PC-3 (cell line): ENCODE measurements at regions not wholly inside any gene's neighbourhood (a gene's known extent, or its start where the extent isn't known, plus 50 kb on each side); places are given as distances from the start of the nearest gene placed in this dataset.

ENCODE experiments used
- ATAC-seq: fragments of 200-7000 bp; cut with Tn5 transposase; 2 replicates; pipeline ENCODE4 v1.9.1; 2020; ENCODE audit warnings: mild to moderate bottlenecking, moderate library complexity
- BruUV-seq: library from RNA; stranded (reverse); fragments of 400-500 nt; replicated peaks from 2 replicates; lab custom pipeline; 2021; lab: Mats Ljungman, UMichigan
- CTCF ChIA-PET: fragments of 300-600 bp; sonication (Branson Sonifier 250); formaldehyde crosslinking; loops from one replicate; lab custom pipeline; 2022; ENCODE audit warnings: antibody characterized with exemption; lab: Charles Lee
- POLR2A ChIA-PET: fragments of 300-600 bp; sonication (Branson Sonifier 250); formaldehyde crosslinking; loops from one replicate; lab custom pipeline; 2022; ENCODE audit warnings: antibody characterized with exemption; ENCODE audit not compliant: unreplicated experiment; lab: Charles Lee
- DNase-seq: peaks from one replicate; pipeline ENCODE4 v3.0.0-alpha.2; 2015
- H2AFZ ChIP-seq: fragments of 300-600 bp; sonication (generic); 2 replicates; pipeline ENCODE4 v1.6.0; 2016; ENCODE audit warnings: antibody characterized with exemption, low read length
- H3F3A ChIP-seq: fragments of 300-600 bp; sonication (generic); one replicate; pipeline ENCODE4 v1.6.0; 2017; ENCODE audit warnings: antibody characterized with exemption, low read length, control low read depth, mild to moderate bottlenecking; ENCODE audit not compliant: unreplicated experiment
- H3K27ac ChIP-seq: fragments of 300-600 bp; sonication (generic); 2 replicates; pipeline ENCODE4 v1.5.1; 2016; ENCODE audit warnings: mild to moderate bottlenecking, low read length
- H3K27me3 ChIP-seq: fragments of 300-600 bp; sonication (generic); 2 replicates; pipeline ENCODE4 v1.6.1; 2016; ENCODE audit warnings: low read length, mixed read lengths
- H3K36me3 ChIP-seq: fragments of 300-600 bp; sonication (generic); 2 replicates; pipeline ENCODE4 v1.6.1; 2016; ENCODE audit warnings: low read depth, mixed run types, low read length, mixed read lengths
- H3K4me1 ChIP-seq: fragments of 300-600 bp; sonication (generic); 2 replicates; pipeline ENCODE4 v1.5.1; 2016; ENCODE audit warnings: low read length; ENCODE audit not compliant: insufficient read depth
- H3K4me2 ChIP-seq: fragments of 300-600 bp; sonication (generic); 2 replicates; pipeline ENCODE4 v1.6.0; 2016; ENCODE audit warnings: low read length
- H3K4me3 ChIP-seq: fragments of 300-600 bp; sonication (generic); 2 replicates; pipeline ENCODE4 v1.5.1; 2016; ENCODE audit warnings: mild to moderate bottlenecking, low read length, mixed read lengths
- H3K79me2 ChIP-seq: fragments of 300-600 bp; sonication (generic); 2 replicates; pipeline ENCODE4 v1.6.1; 2017; ENCODE audit warnings: low read length, mixed read lengths
- H3K9ac ChIP-seq: fragments of 300-600 bp; sonication (generic); 2 replicates; pipeline ENCODE4 v1.6.0; 2016; ENCODE audit warnings: mild to moderate bottlenecking, low read length
- H3K9me2 ChIP-seq: fragments of 300-600 bp; sonication (generic); replicated peaks from 2 replicates; pipeline ENCODE4 v1.6.1; 2016; ENCODE audit warnings: mixed run types, low read length, mixed read lengths
- H3K9me3 ChIP-seq: fragments of 300-600 bp; sonication (generic); 2 replicates; pipeline ENCODE4 v1.6.1; 2016; ENCODE audit warnings: low read length, mixed read lengths
- H4K20me1 ChIP-seq: fragments of 300-600 bp; sonication (generic); 2 replicates; pipeline ENCODE4 v1.6.1; 2016; ENCODE audit warnings: low read length, mixed read lengths
- CTCF ChIP-seq: fragments of 300-600 bp; sonication (generic); conservative IDR thresholded peaks from 2 replicates; pipeline ENCODE4 v1.5.1; 2017; ENCODE audit warnings: antibody characterized with exemption, low read depth, mild to moderate bottlenecking, low read length
- EZH2 ChIP-seq: fragments of 300-600 bp; sonication (generic); IDR thresholded peaks from one replicate; pipeline ENCODE4 v1.6.1; 2017; ENCODE audit warnings: antibody characterized with exemption, mild to moderate bottlenecking, low read length; ENCODE audit not compliant: unreplicated experiment
- EZH2phosphoT487 ChIP-seq: fragments of 300-600 bp; sonication (generic); IDR thresholded peaks from 2 replicates; pipeline ENCODE4 v1.6.1; 2018; ENCODE audit warnings: mild to moderate bottlenecking, antibody characterized with exemption, low read length, borderline replicate concordance
- intact Hi-C: fragments of 100-400 bp; cut with micrococcal nuclease; formaldehyde crosslinking; loops from 2 replicates; pipeline ENCODE4 v1.9.0; 2023

GRCh38 chr22:34064696-34065095 is 144.4 kb upstream of the LARGE1 start:
- H3K4me2 ChIP-seq, result no peak overlapping the region
- no peak overlapping the region for H3K9ac ChIP-seq
- no peaks in the 10 kb centered on the region for H3K9me2 ChIP-seq
- CTCF ChIA-PET, result no interaction called here
- no peaks in the 10 kb centered on the region for H3F3A ChIP-seq
- no peak overlapping the region for H2AFZ ChIP-seq
- H3K36me3 ChIP-seq, result no peaks in the 10 kb centered on the region
- POLR2A ChIA-PET, result no interaction called here
- H3K27me3 ChIP-seq, result no peaks in the 10 kb centered on the region
- H4K20me1 ChIP-seq, result no peaks in the 10 kb centered on the region
- no peak for ATAC-seq
- intact Hi-C loops, result no loop called here
- no peaks in the 10 kb centered on the region for H3K4me1 ChIP-seq
- BruUV-seq, result no TSS peak
- no peak for TF ChIP-seq CTCF
- TF ChIP-seq EZH2, result no peak
- TF ChIP-seq EZH2phosphoT487, result no peak
- no peak overlapping the region for H3K4me3 ChIP-seq
- H3K79me2 ChIP-seq, result no peaks in the 10 kb centered on the region
- no peak overlapping the region for H3K27ac ChIP-seq
- DNase-seq, result no peak
- no peaks in the 10 kb centered on the region for H3K9me3 ChIP-seq

GRCh38 chr22:34067031-34067430 is 146.8 kb upstream of the LARGE1 start:
- no peak overlapping the region for H3K4me2 ChIP-seq
- H3K9ac ChIP-seq, result no peak overlapping the region
- H3K27ac ChIP-seq, result no peak overlapping the region
- H3K9me2 ChIP-seq, result no peaks in the 10 kb centered on the region
- no peaks in the 10 kb centered on the region for H3K9me3 ChIP-seq
- ATAC-seq (no peak), DNase-seq (no peak)
- TF ChIP-seq CTCF (no peak), EZH2phosphoT487 (no peak), EZH2 (no peak)
- H3K4me3 ChIP-seq, result no peak overlapping the region
- no peaks in the 10 kb centered on the region for H3K4me1 ChIP-seq
- no peaks in the 10 kb centered on the region for H3K36me3 ChIP-seq
- H3F3A ChIP-seq, result no peaks in the 10 kb centered on the region
- CTCF ChIA-PET, result no interaction called here
- no peaks in the 10 kb centered on the region for H4K20me1 ChIP-seq
- no TSS peak for BruUV-seq
- intact Hi-C loops, result no loop called here
- H3K27me3 ChIP-seq, result no peaks in the 10 kb centered on the region
- H2AFZ ChIP-seq, result no peak overlapping the region
- H3K79me2 ChIP-seq, result no peaks in the 10 kb centered on the region
- POLR2A ChIA-PET, result no interaction called here

GRCh38 chr22:34068001-34068400 is 147.7 kb upstream of the LARGE1 start:
- Histone ChIP-seq H3K9me3 (no peaks in the 10 kb centered on the region), H3K4me3 (no peak overlapping the region), H3K4me1 (no peaks in the 10 kb centered on the region), H3K9ac (no peak overlapping the region), H3K79me2 (no peaks in the 10 kb centered on the region), H3K9me2 (no peaks in the 10 kb centered on the region), H3K36me3 (no peaks in the 10 kb centered on the region), H4K20me1 (no peaks in the 10 kb centered on the region), H3F3A (no peaks in the 10 kb centered on the region), H3K4me2 (no peak overlapping the region), H3K27ac (no peak overlapping the region), H2AFZ (no peak overlapping the region), H3K27me3 (no peaks in the 10 kb centered on the region)
- no peak for TF ChIP-seq CTCF
- ChIA-PET CTCF (no interaction called here), POLR2A (no interaction called here)
- DNase-seq (no peak), ATAC-seq (no peak)
- intact Hi-C loops, result no loop called here
- no TSS peak for BruUV-seq
